ENCODE measurements at regions not wholly inside any gene's neighbourhood (a gene's known extent, or its start where the extent isn't known, plus 50 kb on each side); places are given as distances from the start of the nearest gene placed in this dataset.

GRCh38 chr9:19600538-19600937 is 188.3 kb downstream of the SLC24A2 start:
- TF ChIP-seq POLR2A (IDR thresholded peaks at IDR 0.05) = no peak
- TF ChIP-seq CTCF (IDR thresholded peaks at IDR 0.05) = no peak

Data from right lobe of liver (tissue), 4 donors.